ENCODE measurements at regions not wholly inside any gene's neighbourhood (a gene's known extent, or its start where the extent isn't known, plus 50 kb on each side); places are given as distances from the start of the nearest gene placed in this dataset.

- 53% methylated on average over 5 of the region's 5 CpGs for WGBS (ENCODE audit: insufficient coverage, low coverage, low lambda C conversion rate, missing lambda C conversion rate)
- DNase-seq (no peak), ATAC-seq (no peak)
- Histone ChIP-seq H3K4me3 (no peak overlapping the region), H3K27me3 (no peaks in the 10 kb centered on the region), H3K36me3 (no peaks in the 10 kb centered on the region), H3K4me1 (no peaks in the 10 kb centered on the region), H3K9me3 (no peaks in the 10 kb centered on the region), H3K27ac (no peak overlapping the region)
- intact Hi-C loops (cut with DNase I) = no loop called here
- TF ChIP-seq CTCF (IDR thresholded peaks at IDR 0.05) (no peak), POLR2A (IDR thresholded peaks at IDR 0.05) (no peak)
Observed at GRCh38 chr18:35861367-35862118, 110.9 kb upstream of the RMP24 start.

GRCh38 chr18:35862119-35862640, 110.3 kb upstream of the RMP24 start:
- no peak for ATAC-seq
- Histone ChIP-seq H3K4me1 (no peaks in the 10 kb centered on the region), H3K36me3 (no peaks in the 10 kb centered on the region), H3K9me3 (no peaks in the 10 kb centered on the region), H3K4me3 (no peak overlapping the region), H3K27ac (no peak overlapping the region), H3K27me3 (no peaks in the 10 kb centered on the region)
- WGBS (ENCODE audit: insufficient coverage, low coverage, low lambda C conversion rate, missing lambda C conversion rate) = 44% methylated on average over 4 of the region's 4 CpGs
- no peak for DNase-seq
- no peak for TF ChIP-seq CTCF (IDR thresholded peaks at IDR 0.05)
- no peak for TF ChIP-seq POLR2A (IDR thresholded peaks at IDR 0.05)
- intact Hi-C loops (cut with DNase I) = no loop called here

- Histone ChIP-seq H3K36me3 (no peaks in the 10 kb centered on the region), H3K27me3 (no peaks in the 10 kb centered on the region), H3K27ac (no peak overlapping the region), H3K4me3 (no peak overlapping the region), H3K4me1 (no peaks in the 10 kb centered on the region), H3K9me3 (no peaks in the 10 kb centered on the region)
- DNase-seq = no peak
- no peak for ATAC-seq
- WGBS (ENCODE audit: insufficient coverage, low coverage, low lambda C conversion rate, missing lambda C conversion rate) = 63% methylated on average over 1 of the region's 1 CpG
- intact Hi-C loops (cut with DNase I) = no loop called here
- TF ChIP-seq POLR2A (IDR thresholded peaks at IDR 0.05) (no peak), CTCF (IDR thresholded peaks at IDR 0.05) (no peak)
Observed at GRCh38 chr18:35864916-35865315, 107.6 kb upstream of the RMP24 start.

GRCh38 chr18:35868915-35869314, 103.6 kb upstream of the RMP24 start:
- Histone ChIP-seq H3K4me3 (no peak overlapping the region), H3K27me3 (no peaks in the 10 kb centered on the region), H3K4me1 (no peaks in the 10 kb centered on the region), H3K27ac (no peak overlapping the region), H3K9me3 (no peaks in the 10 kb centered on the region), H3K36me3 (no peaks in the 10 kb centered on the region)
- intact Hi-C loops (cut with DNase I) = no loop called here
- TF ChIP-seq CTCF (IDR thresholded peaks at IDR 0.05) (no peak), POLR2A (IDR thresholded peaks at IDR 0.05) (no peak)
- ATAC-seq (no peak), DNase-seq (no peak)
